HAP-1 (cell line): ENCODE measurements at regions not wholly inside any gene's neighbourhood (a gene's known extent, or its start where the extent isn't known, plus 50 kb on each side); places are given as distances from the start of the nearest gene placed in this dataset.
"Not testable (repeated sequence)": the region's sequence is repeated elsewhere in the genome, so short reads cannot be mapped to it uniquely, and the experiment has no call there.

ENCODE experiments used
- DNase-seq, 2 experiments: peaks; one replicate each; pipeline ENCODE4 v3.0.0-alpha.2; 2016 to 2020; ENCODE audit warnings: low spot score in 2 of 2
- H3K27me3 ChIP-seq: fragments of 250-450 bp; sonication (Bioruptor Pico); 2 replicates; pipeline ENCODE4 v1.5.1; 2020; ENCODE audit warnings: low read depth, mild to moderate bottlenecking, moderate library complexity
- H3K36me3 ChIP-seq: fragments of 250-450 bp; sonication (Bioruptor Pico); replicated peaks from 2 replicates; pipeline ENCODE4 v1.5.1; 2020; ENCODE audit warnings: mild to moderate bottlenecking
- H3K4me1 ChIP-seq: fragments of 250-450 bp; sonication (Bioruptor Pico); 2 replicates; pipeline ENCODE4 v1.5.1; 2020; ENCODE audit warnings: mild to moderate bottlenecking
- H3K4me3 ChIP-seq: fragments of 250-450 bp; sonication (Bioruptor Pico); 2 replicates; pipeline ENCODE4 v1.5.1; 2020; ENCODE audit warnings: mild to moderate bottlenecking, moderate library complexity
- H3K9me3 ChIP-seq: fragments of 250-450 bp; sonication (Bioruptor Pico); 2 replicates; pipeline ENCODE4 v1.5.1; 2020; ENCODE audit warnings: mild to moderate bottlenecking, moderate library complexity
- in situ Hi-C: fragments of 300-500 bp; cut with MboI; formaldehyde crosslinking; loops from 3 replicates; pipeline ENCODE4 v1.14.3; 2020; ENCODE audit warnings: low sequenced_read_pairs, inconsistent platforms, mixed read lengths

GRCh38 chr22:22960307-22960706 lies 72.7 kb downstream of the IGLL5 start:
- H3K36me3 ChIP-seq = no peaks in the 10 kb centered on the region
- no peaks in the 10 kb centered on the region for H3K4me1 ChIP-seq
- no peaks in the 10 kb centered on the region for H3K9me3 ChIP-seq
- H3K4me3 ChIP-seq = no peak overlapping the region
- in situ Hi-C loops = loop anchor here (5.0 kb wide), 1 partner anchor 317 kb away; no protein-coding TSS in a partner anchor
- peaks cover 5% of the 10 kb centered on the region for H3K27me3 ChIP-seq
- no peak for DNase-seq

GRCh38 chr22:22961574-22961973 lies 74.0 kb downstream of the IGLL5 start:
- H3K4me1 ChIP-seq = no peaks in the 10 kb centered on the region
- H3K4me3 ChIP-seq = no peak overlapping the region
- H3K36me3 ChIP-seq = no peaks in the 10 kb centered on the region
- DNase-seq = no peak
- H3K9me3 ChIP-seq = no peaks in the 10 kb centered on the region
- no peaks in the 10 kb centered on the region for H3K27me3 ChIP-seq
- in situ Hi-C loops = loop anchor here (5.0 kb wide), 1 partner anchor 316 kb away; no protein-coding TSS in a partner anchor

GRCh38 chr22:22968366-22968765 lies 80.8 kb downstream of the IGLL5 start:
- DNase-seq = no peak
- no peaks in the 10 kb centered on the region for H3K27me3 ChIP-seq
- H3K9me3 ChIP-seq = no peaks in the 10 kb centered on the region
- no peaks in the 10 kb centered on the region for H3K4me1 ChIP-seq
- in situ Hi-C loops = no loop called here
- no peaks in the 10 kb centered on the region for H3K36me3 ChIP-seq
- H3K4me3 ChIP-seq = no peak overlapping the region

GRCh38 chr22:22972605-22973004 lies 85.0 kb downstream of the IGLL5 start:
- not testable (repeated sequence) for H3K36me3 ChIP-seq

GRCh38 chr22:22973336-22973735 lies 85.7 kb downstream of the IGLL5 start:
- no peak for DNase-seq
- in situ Hi-C loops = loop anchor here (10.0 kb wide), 1 partner anchor 59 kb away; no protein-coding TSS in a partner anchor
- no peaks in the 10 kb centered on the region for H3K4me1 ChIP-seq
- no peaks in the 10 kb centered on the region for H3K9me3 ChIP-seq
- no peaks in the 10 kb centered on the region for H3K36me3 ChIP-seq
- H3K27me3 ChIP-seq = no peaks in the 10 kb centered on the region
- H3K4me3 ChIP-seq = no peak overlapping the region

More at GRCh38 chr22:22972605-22973004, 85.0 kb downstream of the IGLL5 start:
- H3K9me3 ChIP-seq, DNase-seq, H3K4me1 ChIP-seq, H3K27me3 ChIP-seq, H3K4me3 ChIP-seq: not testable (repeated sequence)
- in situ Hi-C loops = loop anchor here (10.0 kb wide), 1 partner anchor 58 kb away; no protein-coding TSS in a partner anchor

GRCh38 chr22:22974156-22974555 lies 86.5 kb downstream of the IGLL5 start:
- Histone ChIP-seq H3K27me3 (0 out of 2 replicates have a peak, but pooled peaks cover under 1% of the 10 kb centered on the region), H3K4me3 (no peak overlapping the region), H3K4me1 (no peaks in the 10 kb centered on the region), H3K36me3 (no peaks in the 10 kb centered on the region), H3K9me3 (no peaks in the 10 kb centered on the region)
- no peak for DNase-seq
- in situ Hi-C loops = loop anchor here (10.0 kb wide), 1 partner anchor 59 kb away; no protein-coding TSS in a partner anchor

GRCh38 chr22:22974795-22975580 lies 87.4 kb downstream of the IGLL5 start:
- Histone ChIP-seq H3K27me3 (0 out of 2 replicates have a peak, but pooled peaks cover 2% of the 10 kb centered on the region), H3K4me3 (no peak overlapping the region), H3K4me1 (no peaks in the 10 kb centered on the region), H3K36me3 (no peaks in the 10 kb centered on the region), H3K9me3 (no peaks in the 10 kb centered on the region)
- in situ Hi-C loops = loop anchor here (10.0 kb wide), 1 partner anchor 60 kb away; no protein-coding TSS in a partner anchor
- no peak for DNase-seq

GRCh38 chr22:22976033-22976922 lies 88.7 kb downstream of the IGLL5 start:
- in situ Hi-C loops = loop anchor here (10.0 kb wide), 1 partner anchor 61 kb away; no protein-coding TSS in a partner anchor
- H3K4me3 ChIP-seq = no peak overlapping the region
- no peaks in the 10 kb centered on the region for H3K36me3 ChIP-seq
- no peak for DNase-seq
- no peaks in the 10 kb centered on the region for H3K9me3 ChIP-seq
- H3K27me3 ChIP-seq = 0 out of 2 replicates have a peak, but pooled peaks cover 2% of the 10 kb centered on the region
- no peaks in the 10 kb centered on the region for H3K4me1 ChIP-seq

- H3K27me3 ChIP-seq = 0 out of 2 replicates have a peak, but pooled peaks cover 2% of the 10 kb centered on the region
- no peaks in the 10 kb centered on the region for H3K4me1 ChIP-seq
- no peak for DNase-seq
- H3K9me3 ChIP-seq = peaks cover 3% of the 10 kb centered on the region
- in situ Hi-C loops = loop anchor here (10.0 kb wide), 1 partner anchor 63 kb away; no protein-coding TSS in a partner anchor
- H3K36me3 ChIP-seq = no peaks in the 10 kb centered on the region
- no peak overlapping the region for H3K4me3 ChIP-seq
These were observed 90.0 kb downstream of the IGLL5 start for GRCh38 chr22:22977479-22978200.

- Histone ChIP-seq H3K27me3 (0 out of 2 replicates have a peak, but pooled peaks cover 5% of the 10 kb centered on the region), H3K36me3 (no peaks in the 10 kb centered on the region), H3K9me3 (peaks cover 3% of the 10 kb centered on the region), H3K4me3 (no peak overlapping the region), H3K4me1 (no peaks in the 10 kb centered on the region)
- no peak for DNase-seq
- in situ Hi-C loops = loop anchor here (10.0 kb wide), 1 partner anchor 64 kb away; no protein-coding TSS in a partner anchor
These were observed 91.0 kb downstream of the IGLL5 start for GRCh38 chr22:22978637-22979036.

GRCh38 chr22:22979121-22979724 lies 91.1 kb upstream of the GNAZ start:
- peaks cover 3% of the 10 kb centered on the region for H3K9me3 ChIP-seq
- H3K4me1 ChIP-seq = no peaks in the 10 kb centered on the region
- no peak for DNase-seq
- no peaks in the 10 kb centered on the region for H3K36me3 ChIP-seq
- no peak overlapping the region for H3K4me3 ChIP-seq
- H3K27me3 ChIP-seq = 0 out of 2 replicates have a peak, but pooled peaks cover 5% of the 10 kb centered on the region
- in situ Hi-C loops = loop anchor here (10.0 kb wide), 1 partner anchor 64 kb away; no protein-coding TSS in a partner anchor

- no peaks in the 10 kb centered on the region for H3K36me3 ChIP-seq
- in situ Hi-C loops = loop anchor here (10.0 kb wide), 2 partner anchors 65 to 305 kb away; no protein-coding TSS in a partner anchor
- H3K4me3 ChIP-seq = no peak overlapping the region
- no peak for DNase-seq
- H3K27me3 ChIP-seq = 0 out of 2 replicates have a peak, but pooled peaks cover 5% of the 10 kb centered on the region
- H3K9me3 ChIP-seq = peaks cover 3% of the 10 kb centered on the region
- no peaks in the 10 kb centered on the region for H3K4me1 ChIP-seq
These were observed 90.4 kb upstream of the GNAZ start for GRCh38 chr22:22979954-22980353.
